ENCODE measurements at regions not wholly inside any gene's neighbourhood (a gene's known extent, or its start where the extent isn't known, plus 50 kb on each side); places are given as distances from the start of the nearest gene placed in this dataset.
A peak's percentile ranks its signal among the peaks of the same experiment; 100 is the strongest.

DNA sequence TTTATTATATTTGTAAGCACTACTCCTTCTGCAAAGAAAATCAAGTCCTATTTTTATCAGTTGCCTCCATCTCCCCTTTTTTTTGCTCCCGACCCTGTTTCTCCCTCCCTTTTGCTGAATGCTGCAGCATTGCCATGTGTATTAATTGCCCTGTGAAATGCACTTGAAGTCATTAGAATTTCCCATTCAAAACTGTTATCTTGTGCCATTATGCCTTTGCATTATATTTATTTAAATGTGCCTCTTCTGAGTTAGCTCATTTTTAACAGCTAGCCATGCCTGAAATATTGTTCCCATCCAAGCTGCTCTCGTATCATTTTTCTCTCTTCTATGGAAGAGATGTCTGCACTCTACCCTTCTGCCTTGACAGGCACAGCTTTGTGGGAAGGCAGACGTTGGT is 404.0 kb upstream of the PLXNA2 start:
- no peak for DNase-seq

DNA sequence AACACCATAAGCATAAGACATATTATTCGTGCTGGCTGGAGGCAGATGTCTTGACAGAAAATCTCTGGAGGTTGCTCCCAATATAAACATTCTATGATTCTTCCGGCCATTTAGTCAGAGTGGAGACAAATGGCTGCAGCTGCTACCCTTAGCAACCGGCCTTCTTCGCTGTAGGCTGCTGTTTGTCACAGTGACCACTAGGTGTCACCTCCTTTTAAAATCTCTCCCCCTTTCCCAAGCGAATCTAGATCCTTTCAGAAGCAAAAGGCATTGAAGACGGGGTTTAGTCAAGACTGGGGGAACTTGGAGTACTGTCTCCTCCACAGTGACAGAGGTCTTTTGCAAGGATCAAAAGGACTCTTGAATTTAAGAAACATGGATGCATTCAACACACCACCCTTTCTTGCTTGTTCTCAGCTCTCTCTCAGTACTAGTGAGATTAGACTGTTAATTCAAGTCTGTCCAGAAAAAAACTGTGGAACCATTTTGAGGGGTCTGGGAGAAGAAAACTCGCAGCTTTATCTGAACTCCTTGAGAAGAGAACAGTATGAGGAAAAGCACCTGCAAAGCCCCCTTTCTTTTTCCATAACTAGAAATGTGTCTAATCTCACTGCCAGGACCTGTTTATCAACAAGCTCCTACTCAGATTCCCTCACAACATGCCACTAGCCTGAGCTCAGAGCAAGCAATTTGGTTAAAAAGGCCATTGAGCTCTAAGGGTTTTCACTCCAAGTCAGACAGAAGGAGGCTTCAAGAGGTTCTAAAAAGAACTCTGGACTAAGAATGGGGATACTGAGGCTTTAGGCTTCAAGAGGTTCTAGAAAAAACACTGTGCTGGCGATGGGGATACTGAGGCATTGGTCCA is 408.3 kb upstream of the PLXNA2 start:
- peak; percentile 90 for DNase-seq

DNA sequence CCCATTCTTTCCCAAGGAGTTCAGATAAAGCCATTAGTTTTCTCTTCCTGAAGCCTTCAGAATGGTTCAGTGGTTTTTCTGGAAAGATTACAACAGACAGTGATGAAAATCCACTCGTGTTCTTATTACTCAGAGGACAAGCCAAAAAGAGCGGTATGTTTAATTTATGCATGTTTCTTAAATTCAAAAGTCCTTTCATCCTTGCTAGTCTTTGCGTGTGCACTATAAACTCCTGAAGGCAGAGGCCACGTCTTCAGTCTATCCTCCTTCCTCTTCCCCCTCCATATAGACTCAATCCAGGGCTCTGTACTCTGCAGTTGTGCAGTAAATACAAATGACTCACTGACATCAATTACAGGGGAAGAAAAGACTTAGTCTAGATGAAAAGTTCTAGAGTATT is 409.2 kb upstream of the PLXNA2 start:
- DNase-seq, result no peak

DNA sequence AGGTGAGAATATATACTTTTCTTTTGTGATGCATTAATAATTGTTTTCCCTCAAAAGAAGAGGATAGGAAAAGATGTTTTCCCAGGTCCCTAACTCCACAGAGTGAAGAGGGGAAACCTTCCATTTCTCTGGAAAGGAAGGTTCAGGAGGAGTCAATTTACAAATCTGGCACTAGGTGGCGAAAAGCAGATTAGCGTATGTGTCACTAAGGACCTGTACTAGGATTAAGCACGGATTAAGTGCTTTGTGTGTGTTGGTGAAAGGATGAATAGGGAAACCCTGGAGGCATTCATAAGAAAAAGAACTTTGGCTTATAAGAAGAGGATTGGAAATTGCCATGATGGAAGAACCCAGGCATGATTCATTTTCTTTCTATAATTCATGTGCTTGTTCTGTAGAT is 410.1 kb upstream of the PLXNA2 start:
- DNase-seq, result no peak

DNA sequence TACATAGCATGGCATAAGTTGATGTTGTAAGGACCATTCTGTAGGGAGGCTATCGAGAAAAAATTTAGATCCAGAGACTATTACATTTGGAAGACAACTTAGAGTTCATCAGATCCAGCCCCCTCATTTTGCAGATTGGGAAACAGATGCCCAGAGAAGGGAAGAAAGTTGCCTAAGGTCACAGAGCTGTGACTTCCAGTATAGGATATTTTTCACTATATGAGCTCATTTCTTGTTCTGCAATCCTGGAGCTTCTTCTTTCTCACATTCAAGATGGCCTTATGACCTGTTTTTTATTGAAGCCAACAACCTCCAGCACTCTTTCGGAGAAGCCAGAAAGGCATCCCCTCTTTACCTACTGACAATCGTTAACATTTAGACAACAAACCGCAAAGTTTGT is 421.8 kb upstream of the PLXNA2 start:
- DNase-seq, result no peak

DNA sequence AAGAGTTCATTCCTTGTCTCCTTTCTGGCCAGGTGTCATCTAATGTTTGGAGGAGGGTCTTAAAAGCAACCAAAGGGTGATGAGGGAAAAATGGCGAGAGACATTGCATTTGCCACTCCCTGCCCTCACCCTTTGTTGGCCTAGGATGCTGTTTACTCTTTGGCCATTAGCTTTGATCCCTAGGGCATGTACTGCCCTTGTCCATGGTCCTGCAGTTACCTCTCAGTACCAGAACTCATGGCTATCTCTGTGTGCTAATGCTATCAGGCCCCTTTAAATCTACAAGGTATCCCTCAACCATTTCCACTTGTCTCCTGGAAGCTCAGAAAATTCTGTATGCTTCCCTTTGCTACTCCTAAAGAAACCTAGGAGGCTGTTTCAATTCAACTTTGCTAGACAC is 424.8 kb upstream of the PLXNA2 start:
- no peak for DNase-seq

DNA sequence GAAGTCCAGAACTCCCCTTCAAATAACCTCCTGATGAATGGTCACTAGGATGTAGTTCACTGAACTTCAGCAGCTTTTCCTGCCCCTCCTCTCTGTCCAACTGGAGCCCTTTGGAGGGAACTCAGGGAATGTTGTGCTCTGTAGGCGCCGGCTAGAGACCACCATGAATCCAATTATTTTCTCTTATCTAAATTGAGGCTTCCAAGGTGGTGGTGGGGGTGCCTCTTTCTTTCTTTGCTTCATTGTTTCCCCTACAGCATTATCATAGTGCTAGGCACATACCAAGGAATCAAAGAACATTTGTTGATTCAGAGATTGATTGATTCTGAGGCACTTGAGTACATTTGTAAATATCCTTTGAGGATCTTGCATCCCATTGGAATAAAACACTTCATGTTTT is 426.6 kb upstream of the PLXNA2 start:
- no peak for DNase-seq

DNA sequence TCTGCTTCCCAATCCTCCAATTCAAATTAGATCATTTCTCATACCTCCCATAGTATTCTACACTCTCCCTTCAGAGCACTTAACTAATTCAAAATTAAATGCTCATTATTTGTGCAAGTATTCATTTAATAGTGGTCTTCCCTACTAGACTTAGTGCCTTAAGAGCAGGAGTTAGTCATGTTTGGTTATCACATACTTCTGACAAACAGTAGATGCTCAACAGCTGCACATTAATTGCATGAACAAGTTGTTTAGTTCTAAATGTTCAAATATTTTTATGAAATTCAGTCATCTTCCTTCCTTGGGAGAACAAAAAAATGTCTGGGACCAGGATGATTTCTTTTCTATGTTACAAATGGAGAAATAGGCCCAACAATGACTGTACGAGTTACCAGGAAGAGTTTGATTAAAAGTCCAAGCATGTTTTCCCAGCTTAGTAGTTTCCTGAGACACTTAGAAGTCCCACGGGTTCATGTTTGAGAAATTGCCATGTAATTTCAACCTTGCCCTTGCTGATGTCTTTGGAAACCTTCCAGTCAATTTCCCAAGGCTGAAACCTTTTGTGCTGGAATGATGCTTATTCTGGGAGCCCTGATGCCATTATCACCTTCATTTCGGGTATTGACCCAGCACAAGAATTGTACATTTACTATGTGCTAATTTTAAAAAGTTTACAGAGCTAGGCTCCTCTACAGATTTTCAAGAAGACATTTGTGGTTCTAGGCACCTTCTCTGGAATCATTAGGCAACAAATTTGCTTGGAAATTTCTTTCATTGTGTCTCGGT is 437.9 kb upstream of the PLXNA2 start:
- DNase-seq, result no peak

DNA sequence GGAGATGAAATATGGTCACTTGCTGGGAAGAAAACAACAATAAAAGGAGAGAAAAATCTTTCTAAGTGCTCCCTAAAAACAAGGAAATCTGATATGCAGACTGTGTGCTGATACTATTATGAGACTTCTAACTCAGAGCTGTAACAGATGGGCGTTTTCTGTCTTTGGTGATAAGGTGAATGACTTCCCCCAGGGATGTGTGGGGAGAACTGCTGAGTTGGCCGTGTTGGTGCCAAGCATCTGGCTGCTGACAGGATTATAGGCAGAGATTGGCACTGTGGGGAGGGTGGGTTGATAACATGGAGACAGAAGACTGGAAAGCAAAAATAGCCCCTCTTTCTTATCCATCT is 438.5 kb upstream of the PLXNA2 start:
- DNase-seq, result no peak

DNA sequence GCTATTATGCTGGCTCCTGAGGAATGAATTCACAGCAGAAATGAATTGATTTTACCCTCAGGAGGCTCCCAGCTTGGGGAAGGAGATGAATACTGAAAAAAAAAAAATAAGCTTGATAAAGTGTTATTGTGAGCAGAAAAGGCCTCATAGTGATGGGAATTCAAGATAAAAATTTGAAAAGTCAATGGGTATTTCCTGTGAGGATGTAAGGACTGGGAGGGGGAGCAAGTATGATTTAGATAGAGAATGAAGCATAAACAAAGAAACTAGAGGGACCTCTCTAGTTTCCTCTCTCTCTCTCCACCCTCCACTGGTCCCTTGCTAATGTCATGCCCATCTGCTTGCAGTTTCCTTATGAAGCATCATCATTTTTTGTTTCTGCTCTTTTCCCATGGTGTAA is 439.0 kb upstream of the PLXNA2 start:
- DNase-seq, result no peak

DNA sequence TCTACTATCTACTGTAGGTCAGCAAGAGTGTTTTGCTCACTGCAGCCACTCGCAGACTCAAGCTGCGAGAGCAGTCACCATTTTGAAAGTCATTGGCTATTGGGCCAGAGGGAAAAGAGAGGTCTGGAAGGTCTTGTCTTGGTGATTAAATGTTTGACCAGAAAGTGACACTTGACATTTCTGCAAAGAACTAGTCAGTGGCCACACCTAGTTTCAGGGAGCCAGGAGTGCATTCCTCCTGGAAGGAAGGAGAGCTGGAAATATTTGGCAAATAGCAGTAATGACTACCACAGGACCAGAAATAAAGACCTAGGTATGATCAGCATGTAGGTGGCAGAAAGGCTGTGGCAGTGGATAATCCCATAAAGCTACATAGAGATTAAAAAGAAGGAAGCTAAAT is 440.0 kb upstream of the PLXNA2 start:
- no peak for DNase-seq

DNA sequence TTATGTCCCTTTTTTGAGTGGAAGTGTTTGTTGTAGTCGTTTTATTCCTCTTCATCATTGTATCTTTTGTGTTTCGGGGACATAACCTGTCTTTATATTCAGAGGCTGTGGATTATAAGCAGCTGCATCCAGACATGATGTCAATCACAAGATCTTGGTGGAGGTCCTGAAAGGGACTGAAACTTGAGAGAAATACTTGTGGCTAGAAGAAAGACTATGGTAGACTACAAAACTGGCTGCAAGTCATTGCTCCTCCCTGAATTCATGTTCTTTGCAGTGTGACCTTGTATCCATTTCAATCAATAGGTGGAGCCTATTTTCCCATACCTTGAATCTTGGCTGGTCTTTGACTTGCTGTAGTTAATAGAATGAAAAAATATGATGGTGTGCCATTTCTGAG is 442.4 kb upstream of the PLXNA2 start:
- DNase-seq, result no peak

DNA sequence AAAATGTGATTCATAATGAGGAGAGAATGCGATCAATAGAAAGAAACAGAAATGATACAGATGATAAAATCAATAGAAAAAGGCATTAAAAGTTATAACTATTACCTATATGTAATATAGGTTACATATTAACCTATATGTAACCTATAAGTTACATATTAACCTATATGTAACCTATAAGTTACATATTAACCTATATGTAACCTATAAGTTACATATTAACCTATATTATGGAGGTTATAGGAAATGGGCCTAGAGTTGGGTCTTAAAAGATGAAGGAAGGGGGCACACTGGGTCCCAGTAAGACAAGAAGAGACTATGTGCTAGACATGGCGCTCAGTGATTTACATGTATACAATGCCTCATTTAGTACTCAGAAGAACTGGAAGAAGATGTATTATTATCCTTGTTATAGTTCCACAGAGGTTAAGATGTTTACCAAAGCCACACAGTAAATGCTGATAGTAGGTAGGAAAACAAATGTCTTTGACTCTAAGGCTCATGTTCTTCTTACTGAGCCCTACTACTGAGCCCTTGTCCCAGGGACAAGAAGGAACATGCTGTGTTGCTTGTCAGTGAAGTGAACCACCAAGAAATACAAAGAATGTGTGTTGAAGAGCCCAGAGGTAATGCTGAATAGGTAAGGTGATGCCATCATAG is 444.6 kb upstream of the PLXNA2 start:
- no peak for DNase-seq

DNA sequence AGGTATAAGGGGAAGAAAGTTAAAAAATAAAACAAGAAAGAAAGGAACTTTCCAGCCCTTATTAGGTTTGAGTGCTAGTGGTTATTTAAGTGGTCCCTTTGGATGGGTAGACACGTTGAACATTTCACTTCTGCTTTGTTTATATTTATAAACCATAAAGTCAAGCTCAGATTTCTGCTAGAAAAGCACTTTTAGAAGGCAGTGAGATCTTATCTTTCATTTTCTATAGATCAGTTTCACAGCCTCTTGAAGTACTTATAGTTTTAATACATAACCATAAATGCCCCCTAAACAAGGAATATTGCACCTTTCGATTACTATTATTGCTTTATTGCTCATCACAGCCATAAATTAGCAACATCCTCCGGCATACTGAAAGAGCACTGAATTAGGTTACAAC is 446.8 kb upstream of the PLXNA2 start:
- DNase-seq, result no peak

DNA sequence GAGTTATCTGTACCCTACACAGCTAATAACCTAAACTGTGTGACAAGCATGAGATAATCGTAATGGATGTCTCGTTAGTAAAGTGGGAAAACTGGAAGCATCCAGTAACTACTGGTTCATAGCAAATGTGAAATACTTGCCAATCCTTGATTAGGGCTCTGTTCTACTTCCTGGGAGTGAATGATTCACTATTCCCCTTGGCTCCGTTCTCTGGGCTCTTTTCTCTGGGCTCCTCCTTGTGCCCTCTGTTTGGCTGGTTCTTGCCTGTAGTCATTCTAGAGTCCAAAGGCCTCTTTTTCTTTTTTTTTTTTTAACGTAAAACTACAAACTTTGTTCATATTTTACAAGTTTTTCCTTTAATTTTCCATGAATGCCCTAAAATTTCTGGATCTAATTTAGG is 465.8 kb upstream of the PLXNA2 start:
- DNase-seq, result no peak

DNA sequence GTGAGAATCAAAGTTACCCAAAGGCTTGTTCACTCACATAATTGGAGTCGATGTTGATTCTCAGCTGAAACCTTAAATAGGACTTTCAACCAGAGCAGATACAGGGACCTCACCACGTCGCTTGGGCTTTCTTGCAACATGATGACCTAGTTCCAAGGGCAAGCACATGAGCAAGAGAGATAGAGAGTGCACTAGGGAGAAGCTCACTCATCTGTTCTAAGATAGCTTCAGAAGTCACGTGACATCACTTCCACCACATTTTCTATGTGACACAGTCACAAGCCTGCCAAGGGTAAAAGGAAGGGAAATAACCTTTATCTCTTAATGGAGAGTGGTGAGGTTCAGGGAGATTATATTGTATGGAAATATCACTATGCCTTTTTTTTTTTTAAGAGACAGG is 470.1 kb upstream of the PLXNA2 start:
- no peak for DNase-seq

DNA sequence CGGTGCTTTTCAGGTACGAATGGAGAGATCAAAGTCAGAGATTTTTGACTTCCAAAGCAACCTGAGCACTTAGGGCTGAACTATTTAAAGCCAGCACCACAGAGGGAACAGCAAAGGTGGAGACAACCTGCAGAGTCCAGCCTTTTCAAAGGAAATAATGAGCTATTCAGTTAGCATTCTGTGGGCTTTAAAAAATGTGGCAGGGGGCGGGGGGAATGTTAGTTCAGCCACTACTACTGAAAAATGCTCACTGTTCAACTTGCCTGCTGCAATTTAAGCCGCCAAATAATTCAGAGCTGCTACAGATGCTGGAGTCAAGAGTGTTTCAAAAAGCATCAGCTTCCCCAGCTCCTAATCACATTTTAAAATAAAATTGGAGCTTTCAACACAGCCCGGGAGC is 473.3 kb upstream of the PLXNA2 start:
- no peak for DNase-seq

DNA sequence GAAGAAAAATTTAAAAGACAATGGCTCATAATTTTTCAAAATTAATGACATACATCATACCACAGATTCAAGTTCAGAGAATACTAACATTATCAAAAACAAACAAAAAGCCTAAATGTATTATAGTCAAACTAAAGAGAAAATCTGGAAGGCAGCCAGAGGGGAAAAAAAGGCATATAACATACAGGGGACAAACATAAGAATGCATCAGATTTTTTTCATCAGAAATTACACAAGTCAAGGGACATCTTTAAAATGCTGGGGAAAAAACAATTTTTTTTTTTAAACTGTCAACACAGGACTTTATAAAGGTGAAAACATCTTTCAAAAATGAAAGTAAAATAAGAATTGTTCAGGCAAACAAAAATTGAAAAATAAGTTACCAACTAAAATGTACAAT is 478.4 kb upstream of the PLXNA2 start:
- DNase-seq, result no peak

DNA sequence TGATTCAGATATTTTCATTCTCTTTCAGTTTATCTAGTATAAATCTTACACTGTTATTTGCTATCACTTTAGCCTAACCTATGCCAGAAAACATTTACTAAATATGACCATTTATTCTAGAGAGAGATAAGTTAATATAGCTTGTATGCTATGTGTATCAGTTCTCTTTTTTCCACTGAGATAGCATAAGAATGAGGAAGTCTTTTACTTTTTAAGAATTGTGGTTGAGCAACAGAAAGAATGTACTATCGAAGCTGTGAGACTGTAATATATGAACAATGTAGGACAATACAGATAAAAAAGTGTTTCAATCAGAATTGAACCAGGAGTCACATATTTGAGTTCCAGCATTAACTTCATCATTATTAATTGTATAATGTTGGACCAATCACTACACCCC is 479.9 kb upstream of the PLXNA2 start:
- no peak for DNase-seq

DNA sequence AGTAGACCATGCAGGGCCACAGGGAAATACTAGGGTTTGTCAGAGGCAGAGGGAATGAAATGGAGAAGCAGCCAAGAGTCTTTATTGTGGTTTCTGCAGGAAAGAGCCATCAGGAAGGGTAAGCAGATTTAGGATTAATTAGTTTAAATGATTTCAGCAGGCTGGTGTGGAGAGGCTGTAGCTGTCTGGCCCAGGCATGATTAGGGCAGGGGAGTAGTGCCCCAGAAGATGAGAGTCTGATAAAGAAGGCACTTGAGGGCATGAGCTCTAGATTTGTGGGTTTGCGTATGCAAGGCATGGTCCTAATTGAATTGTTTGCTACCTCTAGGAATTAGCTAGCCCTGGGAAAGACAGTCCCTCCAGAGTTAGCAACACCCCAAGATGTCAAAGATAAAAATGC is 484.6 kb upstream of the PLXNA2 start:
- DNase-seq, result no peak

DNA sequence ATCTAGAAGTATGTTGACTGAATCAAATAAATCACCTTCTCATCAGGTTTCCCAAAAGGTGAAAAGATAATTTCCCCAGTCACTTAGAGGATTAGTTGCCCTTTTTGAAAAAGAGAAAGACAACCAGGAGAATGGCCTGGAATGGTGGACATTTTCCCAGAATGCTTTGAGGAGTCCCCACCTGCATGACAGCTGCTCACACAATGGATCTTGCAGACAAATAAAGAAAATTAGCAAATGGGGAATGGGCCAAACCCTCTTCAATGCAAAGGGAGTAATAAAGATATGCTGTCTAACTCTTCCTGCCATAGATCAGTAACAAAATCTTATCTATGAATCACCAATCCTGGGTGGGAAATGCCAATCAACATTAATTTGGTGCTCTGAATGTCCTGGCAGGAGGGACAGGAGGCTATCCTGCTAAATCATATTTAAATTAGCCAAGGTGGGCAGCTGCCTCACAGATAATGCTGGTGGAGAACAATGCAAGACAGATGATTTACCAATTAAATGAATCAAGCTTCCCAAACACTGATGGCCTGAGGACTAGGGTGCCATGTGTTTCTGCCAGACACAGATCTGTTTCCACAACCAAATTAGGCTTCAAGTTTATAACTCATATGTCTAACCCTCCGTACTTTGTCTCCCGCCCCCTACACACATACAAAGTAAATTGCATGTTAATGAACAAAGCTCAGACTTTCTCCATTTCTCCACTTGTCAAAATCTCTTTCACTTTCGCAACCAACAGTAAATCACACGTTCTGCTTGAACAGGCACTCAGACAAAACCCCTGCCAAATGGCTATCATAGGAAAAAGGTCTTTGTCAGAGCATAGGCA is 488.0 kb upstream of the PLXNA2 start:
- DNase-seq, result peak; percentile 91

DNA sequence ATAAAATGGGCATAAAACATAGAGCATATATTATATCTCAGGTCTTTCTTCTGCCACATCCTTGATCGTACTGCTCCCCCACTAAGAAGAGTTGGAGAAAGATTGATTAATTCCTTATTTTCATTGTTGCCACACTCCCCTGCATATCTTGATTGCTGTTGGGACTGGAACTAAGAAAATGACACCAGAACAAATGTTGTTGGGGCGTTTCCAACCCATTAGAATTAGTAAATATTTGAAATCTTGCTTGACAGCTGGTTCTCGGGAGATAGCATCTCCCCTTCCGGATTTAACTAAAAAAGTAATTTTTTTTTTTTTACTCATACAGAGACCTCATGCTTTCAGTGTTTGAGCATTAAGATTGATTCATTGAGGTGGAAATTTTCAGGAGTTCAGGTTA is 493.0 kb upstream of the PLXNA2 start:
- no peak for DNase-seq

DNA sequence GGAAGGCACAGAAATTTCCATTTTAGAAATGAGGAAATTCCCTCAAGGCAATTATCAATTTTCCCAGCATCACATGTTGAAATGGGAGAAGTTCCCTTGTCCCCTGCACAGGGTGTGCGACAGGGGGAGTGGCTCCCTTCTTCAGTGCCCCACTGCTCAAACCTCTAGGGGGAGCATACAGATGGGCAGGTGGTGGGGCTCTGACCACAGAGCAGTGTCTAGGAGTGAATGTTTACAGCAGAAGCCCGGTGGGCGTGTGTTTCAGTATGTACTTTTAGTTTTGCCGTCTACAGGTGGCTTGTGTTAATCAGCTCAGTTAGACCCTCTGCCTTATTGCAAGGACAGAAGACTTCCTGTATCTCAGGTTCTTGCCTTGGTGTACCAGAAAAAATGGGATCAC is 493.7 kb upstream of the PLXNA2 start:
- no peak for DNase-seq

Data from NCI-H1105 treated with DMSO at 0.1 percent for 48 hours (cell line).